ENCODE measurements at regions not wholly inside any gene's neighbourhood (a gene's known extent, or its start where the extent isn't known, plus 50 kb on each side); places are given as distances from the start of the nearest gene placed in this dataset.

DNA sequence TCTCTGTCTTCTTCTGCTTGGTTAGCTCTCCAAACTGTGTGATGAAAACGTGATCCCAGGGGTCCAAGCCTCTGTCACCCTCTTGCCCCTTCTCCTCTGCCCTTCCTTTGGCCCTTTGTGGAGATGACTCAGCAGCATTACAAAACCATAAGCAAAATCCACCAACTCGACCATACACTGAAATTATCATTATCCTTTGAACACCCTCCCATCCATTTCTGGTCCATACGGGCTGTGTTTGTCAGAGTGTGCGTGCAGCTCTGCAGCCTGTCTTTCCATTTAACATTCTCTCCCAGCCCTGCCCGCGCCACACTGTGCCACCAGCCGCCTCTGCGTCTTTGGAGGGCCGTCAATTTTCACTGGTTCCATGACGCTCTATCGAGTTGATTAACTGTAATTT is 69.2 kb downstream of the SLC25A47 start:
- ChIA-PET POLR2A (interaction anchor here (1.2 to 1.3 kb wide), 2 partner anchors 17 to 31 kb away, joined by 3 to 4 read pairs; no protein-coding TSS in a partner anchor), CTCF (interaction anchor here (0.7 to 1.8 kb wide), 2 partner anchors 47 to 137 kb away, joined by 3 to 5 read pairs; no protein-coding TSS in a partner anchor)
- intact Hi-C loops (cut with micrococcal nuclease): no loop called here
- H3K4me3 Mint-ChIP-seq (ENCODE audit: unreplicated experiment): no peak overlapping the region
- H3K4me1 Mint-ChIP-seq (ENCODE audit: insufficient read depth, unreplicated experiment): peaks cover 22% of the 10 kb centered on the region
- H3K27ac Mint-ChIP-seq (ENCODE audit: low read depth, unreplicated experiment): peak overlapping the region; percentile 36
- no peak for DNase-seq (ENCODE audit: unreplicated experiment)
- TF ChIP-seq, protein P1, sequence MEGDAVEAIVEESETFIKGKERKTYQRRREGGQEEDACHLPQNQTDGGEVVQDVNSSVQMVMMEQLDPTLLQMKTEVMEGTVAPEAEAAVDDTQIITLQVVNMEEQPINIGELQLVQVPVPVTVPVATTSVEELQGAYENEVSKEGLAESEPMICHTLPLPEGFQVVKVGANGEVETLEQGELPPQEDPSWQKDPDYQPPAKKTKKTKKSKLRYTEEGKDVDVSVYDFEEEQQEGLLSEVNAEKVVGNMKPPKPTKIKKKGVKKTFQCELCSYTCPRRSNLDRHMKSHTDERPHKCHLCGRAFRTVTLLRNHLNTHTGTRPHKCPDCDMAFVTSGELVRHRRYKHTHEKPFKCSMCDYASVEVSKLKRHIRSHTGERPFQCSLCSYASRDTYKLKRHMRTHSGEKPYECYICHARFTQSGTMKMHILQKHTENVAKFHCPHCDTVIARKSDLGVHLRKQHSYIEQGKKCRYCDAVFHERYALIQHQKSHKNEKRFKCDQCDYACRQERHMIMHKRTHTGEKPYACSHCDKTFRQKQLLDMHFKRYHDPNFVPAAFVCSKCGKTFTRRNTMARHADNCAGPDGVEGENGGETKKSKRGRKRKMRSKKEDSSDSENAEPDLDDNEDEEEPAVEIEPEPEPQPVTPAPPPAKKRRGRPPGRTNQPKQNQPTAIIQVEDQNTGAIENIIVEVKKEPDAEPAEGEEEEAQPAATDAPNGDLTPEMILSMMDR (IDR thresholded peaks at IDR 0.05; ENCODE audit: unreplicated experiment): no peak
- no peaks in the 10 kb centered on the region for H3K9me3 Mint-ChIP-seq (ENCODE audit: unreplicated experiment)
- H3K36me3 Mint-ChIP-seq (ENCODE audit: insufficient read depth, unreplicated experiment): peaks cover 18% of the 10 kb centered on the region
- BruUV-seq (replicated peaks): no TSS peak
- H3K27me3 Mint-ChIP-seq (ENCODE audit: insufficient read depth, unreplicated experiment): no peaks in the 10 kb centered on the region

DNA sequence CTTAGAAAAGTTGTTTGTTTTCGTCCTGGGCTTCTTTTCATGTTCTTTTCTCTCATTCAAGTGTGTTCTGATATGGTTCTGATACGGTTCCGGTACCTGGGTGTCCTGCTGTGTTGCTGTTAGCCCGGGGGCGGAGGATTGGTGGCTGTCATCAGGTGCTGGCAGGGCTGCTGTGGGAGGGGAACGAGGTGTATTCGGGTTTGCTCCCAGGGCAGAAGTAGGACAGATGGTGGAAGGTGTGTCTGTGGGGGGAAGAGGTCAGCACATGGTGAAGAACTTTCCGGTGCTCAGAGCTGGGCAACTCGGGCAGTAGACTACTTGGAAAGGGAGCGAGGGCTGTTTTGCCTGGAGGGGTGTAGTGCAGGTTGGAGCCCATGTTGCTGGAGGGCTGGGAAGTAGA is 70.2 kb downstream of the SLC25A47 start:
- intact Hi-C loops (cut with micrococcal nuclease): no loop called here
- no peak overlapping the region for H3K27ac Mint-ChIP-seq (ENCODE audit: low read depth, unreplicated experiment)
- no TSS peak for BruUV-seq (replicated peaks)
- TF ChIP-seq, protein P1 (IDR thresholded peaks at IDR 0.05; ENCODE audit: unreplicated experiment): no peak
- DNase-seq (ENCODE audit: unreplicated experiment): no peak
- peaks cover 15% of the 10 kb centered on the region for H3K4me1 Mint-ChIP-seq (ENCODE audit: insufficient read depth, unreplicated experiment)
- H3K4me3 Mint-ChIP-seq (ENCODE audit: unreplicated experiment): no peak overlapping the region
- H3K27me3 Mint-ChIP-seq (ENCODE audit: insufficient read depth, unreplicated experiment): no peaks in the 10 kb centered on the region
- ChIA-PET CTCF (interaction anchor here (4.7 kb wide), 1 partner anchor 8 kb away, joined by 54 read pairs; no protein-coding TSS in a partner anchor), POLR2A (no interaction called here)
- H3K36me3 Mint-ChIP-seq (ENCODE audit: insufficient read depth, unreplicated experiment): peaks cover 23% of the 10 kb centered on the region
- H3K9me3 Mint-ChIP-seq (ENCODE audit: unreplicated experiment): no peaks in the 10 kb centered on the region

DNA sequence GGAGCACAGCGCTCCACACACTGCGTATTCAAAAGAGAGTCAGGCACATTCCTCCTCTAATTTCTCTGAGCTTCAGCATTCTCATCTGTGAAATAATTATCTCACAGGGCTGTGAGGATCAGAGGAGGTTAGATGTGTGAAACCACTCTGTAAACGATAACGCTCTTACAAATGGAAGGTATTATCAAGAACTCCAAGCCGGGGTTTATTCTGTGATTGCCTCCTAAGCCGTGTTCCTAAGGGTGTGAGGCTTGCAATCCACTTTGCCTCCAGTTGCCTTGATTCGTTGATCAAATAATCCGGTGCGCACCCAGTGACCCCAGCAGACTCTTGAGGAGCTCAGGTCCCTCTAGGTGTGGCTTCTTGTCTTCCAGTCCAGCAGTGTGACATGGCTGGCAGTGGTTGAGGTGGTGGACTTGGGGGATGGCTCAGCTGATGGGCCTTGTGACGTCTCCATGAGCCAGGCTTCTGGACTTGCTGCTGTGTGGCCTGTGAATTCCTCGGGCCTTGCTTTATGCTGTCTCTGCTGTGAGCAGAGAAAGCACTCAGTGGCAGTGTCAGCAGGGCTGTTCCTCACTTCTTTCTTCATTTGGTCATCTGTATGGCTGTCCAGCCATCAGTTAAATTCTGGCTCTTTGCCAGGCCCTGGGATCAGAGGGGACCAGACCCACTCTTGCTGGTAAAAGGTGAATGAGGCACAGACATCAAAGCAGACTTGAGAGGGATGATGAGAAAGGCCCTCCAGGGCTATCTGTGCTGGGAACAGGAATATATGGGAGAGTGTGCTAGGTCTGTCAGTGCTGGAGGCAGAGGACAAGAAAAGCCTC is 71.0 kb downstream of the SLC25A47 start:
- TF ChIP-seq, protein P1 (IDR thresholded peaks at IDR 0.05; ENCODE audit: unreplicated experiment): no peak
- DNase-seq (ENCODE audit: unreplicated experiment): no peak
- no TSS peak for BruUV-seq (replicated peaks)
- POLR2A ChIA-PET: interaction anchor here (1.3 kb wide), 1 partner anchor 46 kb away, joined by 3 read pairs; no protein-coding TSS in a partner anchor
- Mint-ChIP-seq H3K36me3 (ENCODE audit: insufficient read depth, unreplicated experiment) (peaks cover 23% of the 10 kb centered on the region), H3K27me3 (ENCODE audit: insufficient read depth, unreplicated experiment) (no peaks in the 10 kb centered on the region), H3K27ac (ENCODE audit: low read depth, unreplicated experiment) (no peak overlapping the region), H3K4me1 (ENCODE audit: insufficient read depth, unreplicated experiment) (peaks cover 11% of the 10 kb centered on the region), H3K9me3 (ENCODE audit: unreplicated experiment) (no peaks in the 10 kb centered on the region), H3K4me3 (ENCODE audit: unreplicated experiment) (no peak overlapping the region)
- intact Hi-C loops (cut with micrococcal nuclease): no loop called here
- CTCF ChIA-PET: interaction anchor here (1.0 to 4.7 kb wide), 3 partner anchors 9 to 251 kb away, joined by 3 to 54 read pairs (median 3); no protein-coding TSS in a partner anchor

DNA sequence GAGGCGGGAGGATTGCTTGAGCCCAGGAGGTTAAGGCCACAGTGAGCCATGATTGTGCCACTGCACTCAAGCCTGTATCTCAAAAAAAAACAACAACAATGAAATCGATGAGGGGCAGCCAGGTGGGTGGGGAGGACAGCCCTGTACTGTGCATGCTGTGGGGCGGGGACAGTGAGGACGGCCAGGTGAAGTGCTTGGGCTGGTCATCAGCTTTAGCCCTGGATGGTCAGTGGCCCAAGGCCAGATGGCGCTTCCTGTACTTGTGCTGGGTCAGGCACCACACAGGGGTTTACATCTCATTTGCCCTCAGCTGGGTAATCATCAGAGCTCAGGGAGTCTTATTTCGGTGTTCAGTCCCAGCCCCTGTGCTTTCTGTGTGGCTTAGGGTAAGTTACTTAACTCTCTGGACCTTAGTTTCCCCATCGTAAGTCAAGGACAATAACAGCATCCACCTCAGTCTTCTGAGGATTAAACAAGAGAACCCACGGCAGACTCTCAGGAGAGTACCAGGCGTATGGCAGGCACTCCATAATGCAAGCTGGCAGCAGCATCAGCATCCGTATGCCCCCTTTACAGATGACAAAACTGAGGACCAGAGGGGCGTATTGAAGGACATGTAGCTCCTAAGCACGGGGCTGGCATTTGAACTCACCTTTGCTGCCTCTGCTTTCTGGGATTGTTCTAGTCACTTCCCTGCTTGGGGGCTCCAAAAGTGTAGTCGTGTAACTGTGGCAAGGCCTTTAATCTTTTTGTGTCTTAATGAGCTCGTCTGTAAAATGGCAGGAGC is 71.9 kb downstream of the SLC25A47 start:
- H3K9me3 Mint-ChIP-seq (ENCODE audit: unreplicated experiment): no peaks in the 10 kb centered on the region
- CTCF ChIA-PET: interaction anchor here (0.9 to 4.7 kb wide), 4 partner anchors 10 to 250 kb away, joined by 3 to 54 read pairs (median 3); no protein-coding TSS in a partner anchor
- intact Hi-C loops (cut with micrococcal nuclease): no loop called here
- POLR2A ChIA-PET: interaction anchor here (1.3 kb wide), 1 partner anchor 45 kb away, joined by 3 read pairs; no protein-coding TSS in a partner anchor
- peaks cover 23% of the 10 kb centered on the region for H3K36me3 Mint-ChIP-seq (ENCODE audit: insufficient read depth, unreplicated experiment)
- H3K4me3 Mint-ChIP-seq (ENCODE audit: unreplicated experiment): no peak overlapping the region
- H3K4me1 Mint-ChIP-seq (ENCODE audit: insufficient read depth, unreplicated experiment): peaks cover 11% of the 10 kb centered on the region
- no peaks in the 10 kb centered on the region for H3K27me3 Mint-ChIP-seq (ENCODE audit: insufficient read depth, unreplicated experiment)
- TF ChIP-seq, protein P1 (IDR thresholded peaks at IDR 0.05; ENCODE audit: unreplicated experiment): no peak
- H3K27ac Mint-ChIP-seq (ENCODE audit: low read depth, unreplicated experiment): no peak overlapping the region
- no TSS peak for BruUV-seq (replicated peaks)
- no peak for DNase-seq (ENCODE audit: unreplicated experiment)
